SK-N-SH (cell line): ENCODE measurements at regions not wholly inside any gene's neighbourhood (a gene's known extent, or its start where the extent isn't known, plus 50 kb on each side); places are given as distances from the start of the nearest gene placed in this dataset.
"Not testable (repeated sequence)": the region's sequence is repeated elsewhere in the genome, so short reads cannot be mapped to it uniquely, and the experiment has no call there.

Experiments used
- CTCF ChIA-PET: fragments of 300-600, 350-600 bp; formaldehyde crosslinking; extraction: SDS; loops from one replicate; lab custom pipeline; 2021; lab: Yijun Ruan, JAX
- POLR2A ChIA-PET: fragments of 350-600 bp; sonication (Branson Sonifier 250); formaldehyde crosslinking; extraction: SDS; loops from one replicate; lab custom pipeline; 2020; ENCODE audit warnings: antibody characterized with exemption, inconsistent platforms; lab: Yijun Ruan, JAX
- DNase-seq: peaks from one replicate; pipeline ENCODE4 v3.0.0; 2012
- H2AFZ ChIP-seq: fragments of 200-600 bp; sonication (generic); 2 replicates; pipeline ENCODE4 v1.8.1; 2016; ENCODE audit warnings: antibody characterized with exemption, mild to moderate bottlenecking, low read depth
- H3F3A ChIP-seq: fragments of 200-600 bp; sonication (generic); replicated peaks from 2 replicates; pipeline ENCODE3; 2016; ENCODE audit warnings: antibody characterized with exemption, mild to moderate bottlenecking; ENCODE audit not compliant: insufficient read depth
- H3K27ac ChIP-seq, 2 experiments: fragments of 200-500 bp in 1 of 2; fragments of 200-600 bp in 1 of 2; sonication (Bioruptor generic) in 1 of 2; sonication (generic), shearing (Covaris generic) in 1 of 2; 2 replicates each; pipeline versions ENCODE4 v1.5.1 to v1.6.1; 2014 to 2016; ENCODE audit warnings: low read depth in 2 of 2, inconsistent platforms in 1 of 2, low read length in 1 of 2, mild to moderate bottlenecking in 1 of 2, mixed read lengths in 1 of 2
- H3K27me3 ChIP-seq: fragments of 200-600 bp; sonication (generic), shearing (Covaris generic); 2 replicates; pipeline ENCODE4 v1.6.1; 2016; ENCODE audit warnings: mixed run types; ENCODE audit not compliant: insufficient read depth
- H3K36me3 ChIP-seq, 2 experiments: fragments of 200-500 bp in 1 of 2; fragments of 200-600 bp in 1 of 2; sonication (Bioruptor generic) in 1 of 2; sonication (generic) in 1 of 2; replicated peaks in 1 of 2; 2 replicates each; pipeline versions ENCODE3 to v1.5.1; 2014 to 2016; ENCODE audit warnings: low read length in 1 of 2, mild to moderate bottlenecking in 1 of 2; ENCODE audit not compliant: insufficient read depth in 2 of 2, control insufficient read depth in 1 of 2
- H3K4me1 ChIP-seq, 2 experiments: fragments of 200-500 bp in 1 of 2; fragments of 200-600 bp in 1 of 2; sonication (Bioruptor generic) in 1 of 2; sonication (generic), shearing (Covaris generic) in 1 of 2; 2 replicates each; pipeline versions ENCODE4 v1.5.1 to v1.6.1; 2014 to 2016; ENCODE audit warnings: low read depth in 1 of 2, low read length in 1 of 2, mixed run types in 1 of 2; ENCODE audit not compliant: insufficient read depth in 2 of 2, control insufficient read depth in 1 of 2
- H3K4me2 ChIP-seq: fragments of 200-600 bp; sonication (generic), shearing (Covaris generic); 2 replicates; pipeline ENCODE4 v1.6.1; 2017; ENCODE audit warnings: mixed run types
- H3K4me3 ChIP-seq, 2 experiments: fragments of 200-500 bp in 1 of 2; fragments of 200-600 bp in 1 of 2; sonication (Bioruptor generic) in 1 of 2; sonication (generic), shearing (Covaris generic) in 1 of 2; 2 replicates each; pipeline versions ENCODE4 v1.5.1 to v1.8.1; 2014 to 2016; ENCODE audit warnings: low read depth in 2 of 2, inconsistent platforms in 1 of 2, low read length in 1 of 2, mild to moderate bottlenecking in 1 of 2, mixed read lengths in 1 of 2, moderate library complexity in 1 of 2
- H3K79me2 ChIP-seq: fragments of 200-600 bp; sonication (generic); 2 replicates; pipeline ENCODE4 v1.8.1; 2017; ENCODE audit warnings: mild to moderate bottlenecking; ENCODE audit not compliant: insufficient read depth
- H3K9ac ChIP-seq: fragments of 200-600 bp; sonication (generic); 2 replicates; pipeline ENCODE4 v1.6.1; 2017; ENCODE audit warnings: mixed run types
- H3K9me2 ChIP-seq: fragments of 200-600 bp; sonication (generic); 2 replicates; pipeline ENCODE4 v1.6.1; 2017; ENCODE audit warnings: mixed run types
- H3K9me3 ChIP-seq: fragments of 200-600 bp; sonication (generic); 2 replicates; pipeline ENCODE4 v1.6.1; 2017; ENCODE audit warnings: mixed run types, mild to moderate bottlenecking, moderate library complexity
- H4K20me1 ChIP-seq: fragments of 200-600 bp; sonication (generic); 2 replicates; pipeline ENCODE4 v1.6.1; 2017; ENCODE audit warnings: mild to moderate bottlenecking, mixed run types; ENCODE audit not compliant: insufficient read depth
- ELF1 ChIP-seq: IDR thresholded peaks from 2 replicates; pipeline ENCODE4 v1.4.0; 2012
- EZH2phosphoT487 ChIP-seq: fragments of 200-600 bp; sonication (generic); IDR thresholded peaks from 2 replicates; pipeline ENCODE4 v1.6.1; 2017; ENCODE audit warnings: low read depth, mixed run types, mild to moderate bottlenecking, antibody characterized with exemption, moderate library complexity, borderline replicate concordance
- FOSL2 ChIP-seq: IDR thresholded peaks from 2 replicates; pipeline ENCODE4 v1.4.0; 2012; ENCODE audit warnings: low read depth, mild to moderate bottlenecking, moderate library complexity, borderline replicate concordance
- FOXJ3 ChIP-seq: sonication (generic); formaldehyde crosslinking; IDR thresholded peaks from 2 replicates; pipeline ENCODE4 v1.5.1; 2020; ENCODE audit warnings: mild to moderate bottlenecking, missing genetic modification reagents
- GATA2 ChIP-seq: sonication (generic); formaldehyde crosslinking; IDR thresholded peaks from 2 replicates; pipeline ENCODE4 v1.5.0; 2020; ENCODE audit warnings: mild to moderate bottlenecking, missing genetic modification reagents
- JUND ChIP-seq: IDR thresholded peaks from 2 replicates; pipeline ENCODE4 v1.4.0; 2012
- MEF2A ChIP-seq: IDR thresholded peaks from 2 replicates; pipeline ENCODE4 v1.4.0; 2012; ENCODE audit warnings: low read depth, borderline replicate concordance
- MXI1 ChIP-seq: IDR thresholded peaks from 2 replicates; pipeline ENCODE4 v1.6.1; 2012; ENCODE audit warnings: mild to moderate bottlenecking, low read depth, low read length, improper control_type of control experiment
- NFIC ChIP-seq: IDR thresholded peaks from 2 replicates; pipeline ENCODE4 v1.4.0; 2012; ENCODE audit warnings: borderline replicate concordance
- NRF1 ChIP-seq: IDR thresholded peaks from 2 replicates; pipeline ENCODE4 v1.6.1; 2012; ENCODE audit warnings: low read depth, mild to moderate bottlenecking, low read length
- RAD21 ChIP-seq: IDR thresholded peaks from 2 replicates; pipeline ENCODE4 v1.6.1; 2012; ENCODE audit warnings: mild to moderate bottlenecking, low read length
- RCOR1 ChIP-seq: fragments of 150-350 bp; IDR thresholded peaks from 2 replicates; pipeline ENCODE4 v1.6.1; 2017; ENCODE audit warnings: antibody characterized with exemption, low read length
- RFX5 ChIP-seq: IDR thresholded peaks from 2 replicates; pipeline ENCODE4 v1.6.1; 2012; ENCODE audit warnings: mild to moderate bottlenecking, improper control_type of control experiment, low read length
- RXRA ChIP-seq: IDR thresholded peaks from 2 replicates; pipeline ENCODE4 v1.4.0; 2012; ENCODE audit warnings: low read depth, mild to moderate bottlenecking, borderline replicate concordance
- SIN3A ChIP-seq: IDR thresholded peaks from 2 replicates; pipeline ENCODE4 v1.6.1; 2012; ENCODE audit warnings: low read depth, mild to moderate bottlenecking, low read length, moderate library complexity, borderline replicate concordance
- SMC3 ChIP-seq: IDR thresholded peaks from 2 replicates; pipeline ENCODE4 v1.6.1; 2012; ENCODE audit warnings: low read depth, low read length, improper control_type of control experiment
- TCF12 ChIP-seq: IDR thresholded peaks from 2 replicates; pipeline ENCODE4 v1.4.0; 2012
- TEAD4 ChIP-seq: IDR thresholded peaks from 2 replicates; pipeline ENCODE4 v1.4.0; 2012; ENCODE audit warnings: mild to moderate bottlenecking, borderline replicate concordance; ENCODE audit not compliant: insufficient read depth
- WGBS: methylation state at CpG from one replicate; pipeline ENCODE4 v1.1.6; 2017; ENCODE audit warnings: low lambda C conversion rate; 5-methylcytosine and 5-hydroxymethylcytosine counted together
- TF ChIP-seq, protein P1 (sequence below): IDR thresholded peaks from 2 replicates; pipeline ENCODE4 v1.6.1; 2012; ENCODE audit warnings: mild to moderate bottlenecking, low read depth, low read length, moderate library complexity
- TF ChIP-seq, protein P2 (sequence below): fragments of 150-350 bp; IDR thresholded peaks from 2 replicates; pipeline ENCODE4 v1.6.1; 2016; ENCODE audit warnings: mild to moderate bottlenecking, low read depth, low read length
- TF ChIP-seq, protein P3 (sequence below): IDR thresholded peaks from 2 replicates; pipeline ENCODE4 v1.4.0; 2012; ENCODE audit warnings: low read depth

DNA sequence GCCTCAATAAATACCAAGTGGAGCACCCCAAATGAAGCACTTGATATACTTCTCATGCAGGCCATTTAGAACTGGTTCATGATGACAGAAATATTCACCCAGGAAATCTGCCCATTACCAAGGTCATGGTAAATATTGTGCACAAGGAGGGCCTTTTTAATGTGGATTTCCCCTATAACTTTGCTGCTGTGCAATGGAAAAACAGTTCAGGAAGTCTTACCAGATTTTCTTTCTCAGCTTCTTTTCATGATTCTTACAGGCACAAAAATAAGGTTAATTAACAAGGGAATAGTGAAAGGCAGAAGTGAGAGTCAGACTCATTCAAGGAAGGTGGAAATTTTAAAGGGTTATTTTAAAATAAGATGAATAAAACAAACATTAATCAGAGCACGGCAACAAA lies 904.3 kb upstream of the GRIA3 start:
- whole genome bisulfite sequencing: 0% methylated on average over 1 of the region's 1 CpG
- H3K27ac ChIP-seq: no peak overlapping the region
- H2AFZ ChIP-seq: no peak overlapping the region
- H3K4me3 ChIP-seq: no peak overlapping the region
- H3K9ac ChIP-seq: no peak overlapping the region
- H3K36me3 ChIP-seq: no peaks in the 10 kb centered on the region
- POLR2A ChIA-PET: no interaction called here
- TF ChIP-seq TCF12 (no peak), FOSL2 (no peak), RAD21 (no peak), MXI1 (no peak), NRF1 (no peak)
- TF ChIP-seq, all 33 proteins: peak for 0
- Histone ChIP-seq H3K79me2 (no peaks in the 10 kb centered on the region), H3K4me2 (no peak overlapping the region), H3K27me3 (no peaks in the 10 kb centered on the region), H4K20me1 (no peaks in the 10 kb centered on the region), H3F3A (no peaks in the 10 kb centered on the region), H3K4me1 (no peaks in the 10 kb centered on the region), H3K9me3 (no peaks in the 10 kb centered on the region; the same call in 1 of the 2 replicates), H3K9me2 (no peaks in the 10 kb centered on the region)
- CTCF ChIA-PET: no interaction called here
- no peak for DNase-seq

DNA sequence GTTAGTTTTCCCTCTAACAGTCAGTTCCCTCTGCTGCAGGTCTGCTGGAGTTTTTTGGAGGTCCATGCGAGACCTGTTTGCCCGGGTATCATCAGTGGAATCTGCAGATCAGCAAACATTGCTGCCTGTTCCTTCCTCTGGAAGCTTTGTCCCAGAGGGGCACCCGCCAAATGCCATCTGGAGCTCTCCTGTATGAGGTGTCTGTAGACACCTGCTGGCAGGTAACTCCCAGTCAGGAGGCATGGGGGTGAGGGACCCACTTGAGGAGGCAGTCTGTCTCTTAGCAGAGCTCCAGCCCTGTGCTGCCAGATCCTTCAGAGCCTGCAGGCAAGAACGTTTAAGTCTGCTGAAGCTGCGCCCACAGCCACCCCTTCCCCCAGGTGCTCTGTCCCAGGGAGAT lies 884.3 kb upstream of the GRIA3 start:
- H3K4me2 ChIP-seq, H3K9ac ChIP-seq, H3K27ac ChIP-seq, CTCF ChIA-PET, DNase-seq, H4K20me1 ChIP-seq, H3K79me2 ChIP-seq, H2AFZ ChIP-seq, H3K9me3 ChIP-seq, H3K4me1 ChIP-seq, POLR2A ChIA-PET, H3F3A ChIP-seq, H3K9me2 ChIP-seq, H3K27me3 ChIP-seq, H3K36me3 ChIP-seq, H3K4me3 ChIP-seq: not testable (repeated sequence)
- 0% methylated on average over 3 of the region's 5 CpGs for WGBS

DNA sequence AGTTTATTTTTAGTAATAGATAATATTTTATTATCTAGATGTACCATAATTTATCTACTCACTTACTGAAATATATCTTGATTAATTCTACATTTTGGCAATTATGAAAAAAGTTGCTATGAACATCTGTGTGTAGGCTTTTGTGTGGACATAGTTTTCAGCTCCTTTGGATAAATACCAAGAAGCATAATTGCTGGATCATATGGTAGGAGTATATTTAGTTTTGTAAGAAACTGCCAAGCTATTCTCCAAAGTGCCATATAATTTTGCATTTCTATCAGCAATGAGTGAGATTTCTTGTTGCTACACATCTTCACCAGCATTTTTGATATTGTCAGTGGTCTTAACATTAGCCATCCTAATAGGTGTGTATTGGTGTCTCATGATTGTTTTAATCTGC lies 882.6 kb upstream of the GRIA3 start:
- Histone ChIP-seq H3K9me3 (no peaks in the 10 kb centered on the region), H3K27ac (no peak overlapping the region), H3K4me1 (no peaks in the 10 kb centered on the region), H3K9me2 (no peaks in the 10 kb centered on the region), H3K27me3 (no peaks in the 10 kb centered on the region), H4K20me1 (no peaks in the 10 kb centered on the region), H3F3A (no peaks in the 10 kb centered on the region), H3K9ac (no peak overlapping the region), H3K36me3 (no peaks in the 10 kb centered on the region), H2AFZ (no peak overlapping the region), H3K4me2 (no peak overlapping the region), H3K4me3 (no peak overlapping the region), H3K79me2 (no peaks in the 10 kb centered on the region)
- ChIA-PET POLR2A (no interaction called here), CTCF (no interaction called here)
- no peak for DNase-seq
- TF ChIP-seq MEF2A (no peak), FOXJ3 (CRISPR knock-in tag) (no peak), RCOR1 (no peak), JUND (no peak), ELF1 (no peak), NFIC (no peak), EZH2phosphoT487 (no peak), RFX5 (no peak), TEAD4 (no peak), GATA2 (CRISPR knock-in tag) (no peak), SMC3 (no peak), RAD21 (no peak), RXRA (no peak), NRF1 (no peak), SIN3A (no peak)
- TF ChIP-seq, protein P1, sequence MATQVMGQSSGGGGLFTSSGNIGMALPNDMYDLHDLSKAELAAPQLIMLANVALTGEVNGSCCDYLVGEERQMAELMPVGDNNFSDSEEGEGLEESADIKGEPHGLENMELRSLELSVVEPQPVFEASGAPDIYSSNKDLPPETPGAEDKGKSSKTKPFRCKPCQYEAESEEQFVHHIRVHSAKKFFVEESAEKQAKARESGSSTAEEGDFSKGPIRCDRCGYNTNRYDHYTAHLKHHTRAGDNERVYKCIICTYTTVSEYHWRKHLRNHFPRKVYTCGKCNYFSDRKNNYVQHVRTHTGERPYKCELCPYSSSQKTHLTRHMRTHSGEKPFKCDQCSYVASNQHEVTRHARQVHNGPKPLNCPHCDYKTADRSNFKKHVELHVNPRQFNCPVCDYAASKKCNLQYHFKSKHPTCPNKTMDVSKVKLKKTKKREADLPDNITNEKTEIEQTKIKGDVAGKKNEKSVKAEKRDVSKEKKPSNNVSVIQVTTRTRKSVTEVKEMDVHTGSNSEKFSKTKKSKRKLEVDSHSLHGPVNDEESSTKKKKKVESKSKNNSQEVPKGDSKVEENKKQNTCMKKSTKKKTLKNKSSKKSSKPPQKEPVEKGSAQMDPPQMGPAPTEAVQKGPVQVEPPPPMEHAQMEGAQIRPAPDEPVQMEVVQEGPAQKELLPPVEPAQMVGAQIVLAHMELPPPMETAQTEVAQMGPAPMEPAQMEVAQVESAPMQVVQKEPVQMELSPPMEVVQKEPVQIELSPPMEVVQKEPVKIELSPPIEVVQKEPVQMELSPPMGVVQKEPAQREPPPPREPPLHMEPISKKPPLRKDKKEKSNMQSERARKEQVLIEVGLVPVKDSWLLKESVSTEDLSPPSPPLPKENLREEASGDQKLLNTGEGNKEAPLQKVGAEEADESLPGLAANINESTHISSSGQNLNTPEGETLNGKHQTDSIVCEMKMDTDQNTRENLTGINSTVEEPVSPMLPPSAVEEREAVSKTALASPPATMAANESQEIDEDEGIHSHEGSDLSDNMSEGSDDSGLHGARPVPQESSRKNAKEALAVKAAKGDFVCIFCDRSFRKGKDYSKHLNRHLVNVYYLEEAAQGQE: no peak
- TF ChIP-seq, protein P2, sequence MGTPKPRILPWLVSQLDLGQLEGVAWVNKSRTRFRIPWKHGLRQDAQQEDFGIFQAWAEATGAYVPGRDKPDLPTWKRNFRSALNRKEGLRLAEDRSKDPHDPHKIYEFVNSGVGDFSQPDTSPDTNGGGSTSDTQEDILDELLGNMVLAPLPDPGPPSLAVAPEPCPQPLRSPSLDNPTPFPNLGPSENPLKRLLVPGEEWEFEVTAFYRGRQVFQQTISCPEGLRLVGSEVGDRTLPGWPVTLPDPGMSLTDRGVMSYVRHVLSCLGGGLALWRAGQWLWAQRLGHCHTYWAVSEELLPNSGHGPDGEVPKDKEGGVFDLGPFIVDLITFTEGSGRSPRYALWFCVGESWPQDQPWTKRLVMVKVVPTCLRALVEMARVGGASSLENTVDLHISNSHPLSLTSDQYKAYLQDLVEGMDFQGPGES: no peak
- TF ChIP-seq, protein P3, sequence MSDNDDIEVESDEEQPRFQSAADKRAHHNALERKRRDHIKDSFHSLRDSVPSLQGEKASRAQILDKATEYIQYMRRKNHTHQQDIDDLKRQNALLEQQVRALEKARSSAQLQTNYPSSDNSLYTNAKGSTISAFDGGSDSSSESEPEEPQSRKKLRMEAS: no peak
